Osteocyte (in vitro differentiated cells): ENCODE measurements at regions not wholly inside any gene's neighbourhood (a gene's known extent, or its start where the extent isn't known, plus 50 kb on each side); places are given as distances from the start of the nearest gene placed in this dataset.

Experiments used
- DNase-seq: peaks from one replicate; pipeline ENCODE4 v3.0.0; 2021; ENCODE audit warnings: mixed read lengths; ENCODE audit not compliant: unreplicated experiment; ENCODE audit errors: extremely low spot score
- H3K27ac Mint-ChIP-seq: one replicate; pipeline ENCODE4 v1.8.0; 2021; ENCODE audit warnings: mild to moderate bottlenecking, mixed read lengths; ENCODE audit not compliant: unreplicated experiment
- H3K27me3 Mint-ChIP-seq: one replicate; pipeline ENCODE4 v1.8.0; 2021; ENCODE audit warnings: mixed read lengths; ENCODE audit not compliant: unreplicated experiment
- H3K36me3 Mint-ChIP-seq: one replicate; pipeline ENCODE4 v1.8.0; 2021; ENCODE audit warnings: mixed read lengths; ENCODE audit not compliant: unreplicated experiment
- H3K4me1 Mint-ChIP-seq: one replicate; pipeline ENCODE4 v1.8.0; 2021; ENCODE audit warnings: mixed read lengths; ENCODE audit not compliant: unreplicated experiment
- H3K4me3 Mint-ChIP-seq: one replicate; pipeline ENCODE4 v1.8.0; 2021; ENCODE audit warnings: mild to moderate bottlenecking, moderate library complexity, mixed read lengths; ENCODE audit not compliant: unreplicated experiment
- H3K9me3 Mint-ChIP-seq: one replicate; pipeline ENCODE4 v1.8.0; 2021; ENCODE audit warnings: mixed read lengths; ENCODE audit not compliant: unreplicated experiment
- TF ChIP-seq, protein P1 (sequence below): fragments of 200-600 bp; sonication (generic); IDR thresholded peaks from 2 replicates; pipeline ENCODE4 v1.5.0; 2021; ENCODE audit warnings: antibody characterized with exemption, mild to moderate bottlenecking, moderate library complexity

DNA sequence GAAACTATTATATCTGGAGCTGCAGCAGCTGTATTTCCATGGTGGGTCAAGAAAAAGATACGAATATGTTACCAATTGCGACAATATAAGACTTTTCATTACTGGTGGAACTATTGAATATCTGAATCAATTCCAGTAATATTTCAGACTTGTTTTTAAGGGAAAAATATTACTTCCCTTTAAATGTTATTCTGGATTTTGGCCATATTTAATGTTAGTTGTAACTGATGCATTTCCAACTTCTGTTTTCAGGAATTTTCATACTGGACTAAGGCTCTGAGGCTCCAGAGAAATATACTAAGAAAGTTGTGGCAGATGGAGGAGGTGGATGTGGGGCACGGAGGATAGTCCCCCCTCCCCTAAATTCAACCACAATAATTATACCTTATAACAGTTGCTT, 555.2 kb upstream of the SETBP1 start:
- Mint-ChIP-seq H3K36me3 (no peaks in the 10 kb centered on the region), H3K27ac (no peak overlapping the region), H3K4me1 (peaks cover 43% of the 10 kb centered on the region), H3K4me3 (no peak overlapping the region), H3K9me3 (no peaks in the 10 kb centered on the region), H3K27me3 (no peaks in the 10 kb centered on the region)
- no peak for DNase-seq
- TF ChIP-seq, protein P1, sequence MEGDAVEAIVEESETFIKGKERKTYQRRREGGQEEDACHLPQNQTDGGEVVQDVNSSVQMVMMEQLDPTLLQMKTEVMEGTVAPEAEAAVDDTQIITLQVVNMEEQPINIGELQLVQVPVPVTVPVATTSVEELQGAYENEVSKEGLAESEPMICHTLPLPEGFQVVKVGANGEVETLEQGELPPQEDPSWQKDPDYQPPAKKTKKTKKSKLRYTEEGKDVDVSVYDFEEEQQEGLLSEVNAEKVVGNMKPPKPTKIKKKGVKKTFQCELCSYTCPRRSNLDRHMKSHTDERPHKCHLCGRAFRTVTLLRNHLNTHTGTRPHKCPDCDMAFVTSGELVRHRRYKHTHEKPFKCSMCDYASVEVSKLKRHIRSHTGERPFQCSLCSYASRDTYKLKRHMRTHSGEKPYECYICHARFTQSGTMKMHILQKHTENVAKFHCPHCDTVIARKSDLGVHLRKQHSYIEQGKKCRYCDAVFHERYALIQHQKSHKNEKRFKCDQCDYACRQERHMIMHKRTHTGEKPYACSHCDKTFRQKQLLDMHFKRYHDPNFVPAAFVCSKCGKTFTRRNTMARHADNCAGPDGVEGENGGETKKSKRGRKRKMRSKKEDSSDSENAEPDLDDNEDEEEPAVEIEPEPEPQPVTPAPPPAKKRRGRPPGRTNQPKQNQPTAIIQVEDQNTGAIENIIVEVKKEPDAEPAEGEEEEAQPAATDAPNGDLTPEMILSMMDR = no peak

DNA sequence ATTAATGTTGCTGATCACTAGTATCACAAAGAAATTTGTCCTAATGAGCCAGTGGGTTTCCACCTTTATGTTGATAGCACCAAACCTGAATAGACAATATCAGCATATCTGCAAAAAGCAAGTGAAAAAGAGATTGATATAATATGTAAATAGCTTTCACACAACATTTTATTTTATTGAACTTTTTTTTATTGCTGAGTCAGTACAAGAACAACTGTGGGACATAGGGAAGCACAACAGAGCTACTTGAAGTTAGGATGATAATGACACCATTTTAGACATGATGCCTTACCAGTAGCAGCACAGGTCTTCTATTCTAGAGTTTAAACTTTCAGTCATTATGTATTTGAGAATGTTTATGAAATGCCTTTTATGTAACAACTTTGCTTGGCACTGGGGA, 554.1 kb upstream of the SETBP1 start:
- Mint-ChIP-seq H3K27me3 (no peaks in the 10 kb centered on the region), H3K4me3 (no peak overlapping the region), H3K27ac (no peak overlapping the region), H3K4me1 (peaks cover 49% of the 10 kb centered on the region), H3K36me3 (no peaks in the 10 kb centered on the region), H3K9me3 (no peaks in the 10 kb centered on the region)
- TF ChIP-seq, protein P1 = no peak
- no peak for DNase-seq

DNA sequence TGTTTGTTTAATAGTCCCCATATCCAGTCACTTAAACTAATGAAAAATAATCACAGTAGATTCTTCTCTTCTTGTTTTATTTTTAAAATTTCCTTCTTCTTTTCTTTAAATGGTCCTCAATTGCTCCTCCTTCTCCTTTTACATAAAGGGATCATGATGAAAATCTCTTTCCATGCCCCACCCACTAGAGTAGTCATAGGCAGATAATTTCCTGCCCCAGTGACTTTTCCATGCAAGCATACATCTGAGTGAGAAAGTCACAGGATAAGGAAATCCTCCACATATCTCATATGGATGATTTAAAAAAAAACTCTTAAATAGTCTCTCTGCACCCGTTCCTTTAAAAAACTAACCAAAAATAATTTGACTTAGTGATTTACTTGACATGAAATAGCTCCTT, 552.3 kb upstream of the SETBP1 start:
- TF ChIP-seq, protein P1 = no peak
- H3K4me3 Mint-ChIP-seq = no peak overlapping the region
- no peaks in the 10 kb centered on the region for H3K9me3 Mint-ChIP-seq
- H3K4me1 Mint-ChIP-seq = peaks cover 36% of the 10 kb centered on the region
- H3K36me3 Mint-ChIP-seq = no peaks in the 10 kb centered on the region
- no peak for DNase-seq
- no peaks in the 10 kb centered on the region for H3K27me3 Mint-ChIP-seq
- H3K27ac Mint-ChIP-seq = no peak overlapping the region

DNA sequence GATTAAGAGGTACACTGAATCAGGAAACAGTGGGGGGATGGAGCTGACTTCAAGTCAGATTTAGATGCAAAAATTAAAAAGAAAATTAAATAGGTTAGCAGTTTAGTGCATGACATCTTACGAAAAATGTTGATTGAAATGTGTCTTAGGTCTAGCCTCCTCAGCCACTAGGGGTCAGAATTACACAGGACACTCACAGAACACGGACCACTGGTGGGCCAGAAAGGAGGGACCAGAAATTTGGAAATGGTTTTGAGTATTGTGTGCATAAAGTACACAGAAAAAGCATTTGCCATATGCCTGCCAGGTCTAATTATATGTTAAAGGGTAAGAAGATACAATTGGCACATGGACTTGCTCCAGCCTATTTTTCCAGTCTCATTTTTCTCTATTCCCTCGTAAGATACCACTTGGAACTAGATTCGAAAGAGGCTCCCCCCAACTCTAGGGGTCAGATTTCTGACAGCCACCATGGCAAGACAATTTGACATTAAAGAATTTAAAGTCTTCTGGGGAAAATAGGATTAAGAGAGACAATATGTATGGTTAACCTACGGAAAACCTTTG, 550.2 kb upstream of the SETBP1 start:
- H3K4me3 Mint-ChIP-seq = no peak overlapping the region
- H3K27me3 Mint-ChIP-seq = no peaks in the 10 kb centered on the region
- H3K36me3 Mint-ChIP-seq = no peaks in the 10 kb centered on the region
- peak overlapping the region; percentile 41 for H3K27ac Mint-ChIP-seq
- no peaks in the 10 kb centered on the region for H3K9me3 Mint-ChIP-seq
- no peak for DNase-seq
- H3K4me1 Mint-ChIP-seq = peaks cover 45% of the 10 kb centered on the region
- TF ChIP-seq, protein P1 = peak; percentile 83

DNA sequence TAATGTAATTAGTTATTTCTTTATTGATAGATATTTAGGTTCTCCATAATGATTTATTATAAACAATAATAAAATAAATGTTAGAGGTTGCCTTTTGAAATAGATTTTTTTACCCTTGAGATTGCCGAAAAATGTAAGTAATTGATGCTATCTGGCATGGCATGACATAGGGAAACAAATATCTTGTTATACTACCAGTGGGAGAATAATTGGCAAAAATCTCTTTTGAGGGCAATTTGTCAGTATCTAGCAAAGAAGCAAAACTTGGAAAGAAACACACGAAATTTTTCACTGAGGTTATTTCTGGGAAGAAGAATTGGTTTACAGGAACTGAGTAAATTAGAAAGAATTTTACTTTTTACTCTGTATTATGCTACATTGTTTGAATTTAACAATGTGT, 547.2 kb upstream of the SETBP1 start:
- Mint-ChIP-seq H3K4me3 (no peak overlapping the region), H3K36me3 (peaks cover 3% of the 10 kb centered on the region), H3K27ac (no peak overlapping the region), H3K4me1 (peaks cover 37% of the 10 kb centered on the region), H3K9me3 (peaks cover 13% of the 10 kb centered on the region), H3K27me3 (no peaks in the 10 kb centered on the region)
- DNase-seq = no peak
- TF ChIP-seq, protein P1 = no peak
